Psoas muscle (tissue), 7 donors: ENCODE measurements at regions not wholly inside any gene's neighbourhood (a gene's known extent, or its start where the extent isn't known, plus 50 kb on each side); places are given as distances from the start of the nearest gene placed in this dataset.

ENCODE experiments used
- ATAC-seq, 4 donors: fragments of 200-7000 bp; cut with Tn5 transposase; one replicate each; pipeline ENCODE4 v1.9.1; 2020; ENCODE audit warnings: moderate library complexity in 3 of 4, mild to moderate bottlenecking in 2 of 4
- DNase-seq, 2 donors: peaks; one replicate each; pipeline ENCODE4 v3.0.0-alpha.2; 2020
- H3K27ac ChIP-seq: fragments of 200-600 bp; one replicate; pipeline ENCODE4 v1.8.0; 2022
- H3K27me3 ChIP-seq, 3 donors: fragments of 200-600 bp in 1 of 3; one replicate each; pipeline versions ENCODE4 v1.6.1 to v1.8.0; 2013 to 2022; ENCODE audit warnings: low read length in 2 of 3, mild to moderate bottlenecking in 2 of 3, moderate library complexity in 1 of 3; ENCODE audit not compliant: insufficient read depth in 3 of 3
- H3K36me3 ChIP-seq, 2 donors: fragments of 200-600 bp in 1 of 2; one replicate each; pipeline versions ENCODE4 v1.6.1 to v1.8.0; 2013 to 2022; ENCODE audit warnings: low read depth in 1 of 2, mild to moderate bottlenecking in 1 of 2, moderate library complexity in 1 of 2; ENCODE audit not compliant: insufficient read depth in 1 of 2
- H3K4me1 ChIP-seq: fragments of 200-600 bp; one replicate; pipeline ENCODE4 v1.8.0; 2022
- H3K4me3 ChIP-seq: fragments of 200-600 bp; one replicate; pipeline ENCODE4 v1.8.0; 2022; ENCODE audit warnings: mild to moderate bottlenecking
- H3K9me3 ChIP-seq: fragments of 200-600 bp; one replicate; pipeline ENCODE4 v1.8.0; 2022
- WGBS, 3 donors: extraction: QIAGEN DNeasy Blood & Tissue Kit; methylation state at CpG; one replicate each; pipeline versions ENCODE4 v1.1.6 to v1.1.7; 2013; 5-methylcytosine and 5-hydroxymethylcytosine counted together
- intact Hi-C, 2 donors: fragments of 100-400 bp; cut with DNase I; formaldehyde crosslinking; loops; one replicate each; pipeline versions ENCODE4 v1.11.0 to v1.14.2; 2022
- TF ChIP-seq, protein P1 (sequence below): fragments of 200-600 bp; IDR thresholded peaks from one replicate; pipeline ENCODE4 v1.8.0; 2022; ENCODE audit warnings: antibody characterized with exemption
- donor health status: healthy with polysubstance abuse.
- donor health status: DM: no; HTN: no; CAD: no; lungs with moderate emphysema.
- donor health status: Bipolar disorder and iron deficiency.
- donor health status: healthy.
- donor health status: DM: yes; HTN: yes; CAD: no.
- donor health status: DM: no; HTN: no; CAD: no.
- donor health status: DM: yes; HTN: yes; CAD: no.

GRCh38 chr5:73370640-73371583 lies 77.7 kb downstream of the FOXD1 start:
- ATAC-seq (no peak), DNase-seq (no peak)
- Histone ChIP-seq H3K36me3 (no peaks in the 10 kb centered on the region), H3K9me3 (no peaks in the 10 kb centered on the region), H3K27me3 (peaks cover 4 to 39% (median 7%) of the 10 kb centered on the region in 3 donors), H3K27ac (no peak overlapping the region), H3K4me1 (no peaks in the 10 kb centered on the region), H3K4me3 (no peak overlapping the region)
- intact Hi-C loops: no loop called here
- 36 to 49% (median 41%) methylated on average over 12 of the region's 12 CpGs for WGBS, 3 donors
- TF ChIP-seq, protein P1, sequence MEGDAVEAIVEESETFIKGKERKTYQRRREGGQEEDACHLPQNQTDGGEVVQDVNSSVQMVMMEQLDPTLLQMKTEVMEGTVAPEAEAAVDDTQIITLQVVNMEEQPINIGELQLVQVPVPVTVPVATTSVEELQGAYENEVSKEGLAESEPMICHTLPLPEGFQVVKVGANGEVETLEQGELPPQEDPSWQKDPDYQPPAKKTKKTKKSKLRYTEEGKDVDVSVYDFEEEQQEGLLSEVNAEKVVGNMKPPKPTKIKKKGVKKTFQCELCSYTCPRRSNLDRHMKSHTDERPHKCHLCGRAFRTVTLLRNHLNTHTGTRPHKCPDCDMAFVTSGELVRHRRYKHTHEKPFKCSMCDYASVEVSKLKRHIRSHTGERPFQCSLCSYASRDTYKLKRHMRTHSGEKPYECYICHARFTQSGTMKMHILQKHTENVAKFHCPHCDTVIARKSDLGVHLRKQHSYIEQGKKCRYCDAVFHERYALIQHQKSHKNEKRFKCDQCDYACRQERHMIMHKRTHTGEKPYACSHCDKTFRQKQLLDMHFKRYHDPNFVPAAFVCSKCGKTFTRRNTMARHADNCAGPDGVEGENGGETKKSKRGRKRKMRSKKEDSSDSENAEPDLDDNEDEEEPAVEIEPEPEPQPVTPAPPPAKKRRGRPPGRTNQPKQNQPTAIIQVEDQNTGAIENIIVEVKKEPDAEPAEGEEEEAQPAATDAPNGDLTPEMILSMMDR: no peak

DNA sequence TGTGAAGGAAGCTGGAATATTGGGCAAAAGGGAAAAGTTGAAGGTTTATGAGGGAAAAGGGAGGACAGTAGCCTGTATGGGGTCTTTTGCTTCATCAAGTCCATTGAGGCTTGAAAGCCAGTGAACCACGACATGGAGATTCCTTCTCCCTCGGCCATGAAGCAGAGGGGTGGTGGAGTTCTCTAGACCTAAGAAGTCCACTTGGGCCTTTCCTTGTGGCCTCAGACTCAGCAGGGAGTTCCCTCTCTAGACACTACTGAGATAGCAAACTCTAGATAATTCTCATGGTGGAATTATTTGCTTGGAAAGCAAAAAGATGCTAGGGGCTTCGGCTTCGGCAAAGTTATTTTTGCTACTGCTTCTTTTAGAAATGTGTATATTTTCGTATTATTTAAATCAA lies 78.5 kb downstream of the FOXD1 start:
- Histone ChIP-seq H3K9me3 (no peaks in the 10 kb centered on the region), H3K36me3 (no peaks in the 10 kb centered on the region), H3K4me3 (no peak overlapping the region), H3K27ac (no peak overlapping the region), H3K4me1 (no peaks in the 10 kb centered on the region), H3K27me3 (peaks cover 4 to 31% (median 7%) of the 10 kb centered on the region in 3 donors)
- 74 to 87% (median 77%) methylated on average over 5 of the region's 5 CpGs for WGBS, 3 donors
- ATAC-seq (no peak), DNase-seq (no peak)
- TF ChIP-seq, protein P1: no peak
- intact Hi-C loops: no loop called here

DNA sequence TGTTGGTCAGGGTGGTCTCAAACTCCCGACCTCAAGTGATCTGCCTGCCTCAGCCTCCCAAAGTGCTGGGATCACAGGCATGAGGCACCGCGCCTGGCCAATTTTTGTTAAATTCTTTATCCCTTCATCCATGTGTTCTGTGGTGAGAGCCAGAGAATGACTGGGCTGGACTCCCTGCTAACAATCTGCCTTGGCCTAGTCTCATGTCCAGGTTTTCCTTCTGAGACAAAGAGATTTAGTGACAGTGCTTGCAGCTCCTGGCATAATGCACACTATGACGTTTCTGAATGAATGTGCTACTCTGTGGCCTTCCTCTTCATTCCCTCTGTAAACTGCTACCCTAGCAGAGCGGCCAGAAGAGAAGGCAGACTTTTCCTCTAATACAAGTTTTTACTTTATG lies 79.3 kb downstream of the FOXD1 start:
- Histone ChIP-seq H3K27ac (no peak overlapping the region), H3K27me3 (peaks cover 3 to 29% (median 4%) of the 10 kb centered on the region in 3 donors), H3K36me3 (no peaks in the 10 kb centered on the region), H3K9me3 (no peaks in the 10 kb centered on the region), H3K4me1 (no peaks in the 10 kb centered on the region), H3K4me3 (no peak overlapping the region)
- TF ChIP-seq, protein P1: no peak
- ATAC-seq (no peak), DNase-seq (no peak)
- intact Hi-C loops: no loop called here
- WGBS, 3 donors: 75 to 82% (median 79%) methylated on average over 5 of the region's 5 CpGs

GRCh38 chr5:73367650-73368049 lies 80.9 kb downstream of the FOXD1 start:
- no peak for DNase-seq
- H3K36me3 ChIP-seq: no peaks in the 10 kb centered on the region
- no peaks in the 10 kb centered on the region for H3K4me1 ChIP-seq
- H3K27ac ChIP-seq: no peak overlapping the region
- ATAC-seq: no peak
- no peak overlapping the region for H3K4me3 ChIP-seq
- peaks cover 4 to 32% (median 6%) of the 10 kb centered on the region in 3 donors for H3K27me3 ChIP-seq
- WGBS, 3 donors: 70 to 84% (median 81%) methylated on average over 2 of the region's 2 CpGs
- TF ChIP-seq, protein P1: no peak
- intact Hi-C loops: no loop called here
- H3K9me3 ChIP-seq: no peaks in the 10 kb centered on the region
